Kidney epithelial cell (primary cell): ENCODE measurements at regions not wholly inside any gene's neighbourhood (a gene's known extent, or its start where the extent isn't known, plus 50 kb on each side); places are given as distances from the start of the nearest gene placed in this dataset.

Source experiments
- DNase-seq: peaks from one replicate; pipeline ENCODE4 v3.0.0-alpha.2; 2010; ENCODE audit warnings: low read depth
- H3K27me3 ChIP-seq: 2 replicates; pipeline ENCODE4 v1.6.0; 2011; ENCODE audit warnings: low read length; ENCODE audit not compliant: control insufficient read depth, insufficient read depth
- H3K36me3 ChIP-seq: 2 replicates; pipeline ENCODE4 v1.5.1; 2011; ENCODE audit warnings: low read length; ENCODE audit not compliant: control insufficient read depth, insufficient read depth
- H3K4me3 ChIP-seq: 2 replicates; pipeline ENCODE4 v1.5.1; 2011; ENCODE audit warnings: low read depth, mild to moderate bottlenecking, control low read depth, low read length
- CTCF ChIP-seq: IDR thresholded peaks from 2 replicates; pipeline ENCODE4 v1.5.1; 2011; ENCODE audit warnings: mild to moderate bottlenecking, moderate library complexity, low read length, control low read depth, inconsistent platforms; ENCODE audit not compliant: insufficient read depth, poor library complexity, severe bottlenecking

- no peaks in the 10 kb centered on the region for H3K27me3 ChIP-seq
- H3K4me3 ChIP-seq, result no peak overlapping the region
- no peaks in the 10 kb centered on the region for H3K36me3 ChIP-seq
- DNase-seq, result no peak
- TF ChIP-seq CTCF, result no peak
These were observed 212.0 kb downstream of the PCDH17 start for GRCh38 chr13:57843521-57843920.

GRCh38 chr13:57846600-57847173 is 215.1 kb downstream of the PCDH17 start:
- Histone ChIP-seq H3K4me3 (no peak overlapping the region), H3K27me3 (no peaks in the 10 kb centered on the region), H3K36me3 (no peaks in the 10 kb centered on the region)
- no peak for DNase-seq
- TF ChIP-seq CTCF, result no peak

- no peaks in the 10 kb centered on the region for H3K27me3 ChIP-seq
- DNase-seq, result no peak
- TF ChIP-seq CTCF, result no peak
- H3K36me3 ChIP-seq, result no peaks in the 10 kb centered on the region
- no peak overlapping the region for H3K4me3 ChIP-seq
These were observed 226.4 kb downstream of the PCDH17 start for GRCh38 chr13:57857945-57858344.

- DNase-seq, result no peak
- no peaks in the 10 kb centered on the region for H3K27me3 ChIP-seq
- TF ChIP-seq CTCF, result no peak
- H3K36me3 ChIP-seq, result no peaks in the 10 kb centered on the region
- H3K4me3 ChIP-seq, result no peak overlapping the region
These were observed 226.8 kb downstream of the PCDH17 start for GRCh38 chr13:57858376-57858775.

GRCh38 chr13:57862879-57863278 is 231.3 kb downstream of the PCDH17 start:
- DNase-seq, result no peak
- Histone ChIP-seq H3K4me3 (no peak overlapping the region), H3K36me3 (no peaks in the 10 kb centered on the region), H3K27me3 (no peaks in the 10 kb centered on the region)
- TF ChIP-seq CTCF, result no peak

GRCh38 chr13:57865600-57866294 is 234.2 kb downstream of the PCDH17 start:
- H3K36me3 ChIP-seq, result no peaks in the 10 kb centered on the region
- no peak for DNase-seq

More at GRCh38 chr13:57865600-57866294, 234.2 kb downstream of the PCDH17 start:
- no peak overlapping the region for H3K4me3 ChIP-seq
- H3K27me3 ChIP-seq, result no peaks in the 10 kb centered on the region
- no peak for TF ChIP-seq CTCF
